Fibroblast of skin of back (primary cell): ENCODE measurements at regions not wholly inside any gene's neighbourhood (a gene's known extent, or its start where the extent isn't known, plus 50 kb on each side); places are given as distances from the start of the nearest gene placed in this dataset.

ENCODE experiments used
- DNase-seq: peaks from one replicate; pipeline ENCODE4 v3.0.0-alpha.2; 2013

GRCh38 chr16:51648526-51648925, 497.5 kb upstream of the SALL1 start:
- no peak for DNase-seq

- DNase-seq = no peak
Observed at GRCh38 chr16:51641191-51641765, 490.2 kb upstream of the SALL1 start.

- DNase-seq = no peak
Observed at GRCh38 chr16:51640196-51640595, 489.1 kb upstream of the SALL1 start.

GRCh38 chr16:51638339-51639135, 487.5 kb upstream of the SALL1 start:
- DNase-seq = no peak

GRCh38 chr16:51637770-51638094, 486.7 kb upstream of the SALL1 start:
- DNase-seq = no peak

GRCh38 chr16:51636920-51637769, 486.1 kb upstream of the SALL1 start:
- DNase-seq = no peak

- DNase-seq = no peak
Observed at GRCh38 chr16:51635181-51635580, 484.1 kb upstream of the SALL1 start.

- DNase-seq = no peak
Observed at GRCh38 chr16:51630076-51630475, 479.0 kb upstream of the SALL1 start.

GRCh38 chr16:51629576-51629975, 478.5 kb upstream of the SALL1 start:
- DNase-seq = no peak

GRCh38 chr16:51624080-51624775, 473.2 kb upstream of the SALL1 start:
- DNase-seq = no peak

- DNase-seq = no peak
Observed at GRCh38 chr16:51621610-51622009, 470.5 kb upstream of the SALL1 start.

GRCh38 chr16:51615141-51615540, 464.1 kb upstream of the SALL1 start:
- no peak for DNase-seq

- no peak for DNase-seq
Observed at GRCh38 chr16:51607201-51607651, 456.2 kb upstream of the SALL1 start.

GRCh38 chr16:51596247-51596646, 445.2 kb upstream of the SALL1 start:
- DNase-seq = no peak

GRCh38 chr16:51592535-51593300, 441.6 kb upstream of the SALL1 start:
- DNase-seq = no peak

GRCh38 chr16:51592001-51592501, 441.0 kb upstream of the SALL1 start:
- DNase-seq = no peak

GRCh38 chr16:51591480-51591879, 440.4 kb upstream of the SALL1 start:
- DNase-seq = no peak

- DNase-seq = no peak
Observed at GRCh38 chr16:51579652-51580360, 428.7 kb upstream of the SALL1 start.

- no peak for DNase-seq
Observed at GRCh38 chr16:51577621-51578303, 426.7 kb upstream of the SALL1 start.

GRCh38 chr16:51576498-51577195, 425.6 kb upstream of the SALL1 start:
- DNase-seq = no peak
